Right ventricle myocardium superior (tissue), 1 donor: ENCODE measurements at regions not wholly inside any gene's neighbourhood (a gene's known extent, or its start where the extent isn't known, plus 50 kb on each side); places are given as distances from the start of the nearest gene placed in this dataset.
A peak's percentile ranks its signal among the peaks of the same experiment; 100 is the strongest.

Experiments used
- ATAC-seq: fragments of 200-7000 bp; cut with Tn5 transposase; one replicate; pipeline ENCODE4 v1.9.1; 2020; ENCODE audit warnings: mild to moderate bottlenecking; ENCODE audit not compliant: poor library complexity
- DNase-seq: peaks from one replicate; pipeline ENCODE4 v3.0.0-alpha.2; 2020
- intact Hi-C: fragments of 100-400 bp; cut with DNase I; formaldehyde crosslinking; loops from one replicate; pipeline ENCODE4 v1.11.2; 2022
- donor health status: DM: no; HTN: yes; CAD: no; lungs with severe emphysema.

GRCh38 chr11:80103142-80103859, 662.5 kb upstream of the TENM4 start:
- ATAC-seq: no peak
- intact Hi-C loops: no loop called here

DNA sequence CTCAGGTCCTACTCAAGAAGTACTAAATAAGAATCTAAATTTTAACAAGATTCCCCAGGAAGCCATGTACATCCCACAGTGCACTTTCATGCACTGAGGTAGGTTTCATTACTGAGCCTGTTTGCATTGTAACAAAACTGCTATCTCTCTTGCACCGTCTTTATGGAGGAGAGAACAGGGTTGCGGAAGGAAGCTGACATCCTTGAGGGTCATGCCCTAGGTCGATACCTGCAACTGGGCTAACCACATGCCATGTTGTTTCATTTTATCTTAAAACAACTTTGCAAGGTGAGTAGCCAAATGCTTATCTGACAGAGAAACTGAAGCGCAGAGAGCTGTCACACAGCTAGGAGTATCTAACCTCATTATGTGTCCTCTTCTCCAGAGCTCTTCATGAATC, 656.3 kb upstream of the TENM4 start:
- ATAC-seq (no peak), DNase-seq (no peak)
- intact Hi-C loops: no loop called here

More at GRCh38 chr11:80103142-80103859, 662.5 kb upstream of the TENM4 start:
- no peak for DNase-seq

- DNase-seq: no peak
- ATAC-seq: no peak
- intact Hi-C loops: no loop called here
These were observed 655.9 kb upstream of the TENM4 start for GRCh38 chr11:80096736-80097135.

GRCh38 chr11:80086496-80087055, 645.7 kb upstream of the TENM4 start:
- ATAC-seq: no peak
- intact Hi-C loops: no loop called here
- DNase-seq: no peak

GRCh38 chr11:80085563-80085962, 644.7 kb upstream of the TENM4 start:
- DNase-seq (no peak), ATAC-seq (no peak)
- intact Hi-C loops: no loop called here

DNA sequence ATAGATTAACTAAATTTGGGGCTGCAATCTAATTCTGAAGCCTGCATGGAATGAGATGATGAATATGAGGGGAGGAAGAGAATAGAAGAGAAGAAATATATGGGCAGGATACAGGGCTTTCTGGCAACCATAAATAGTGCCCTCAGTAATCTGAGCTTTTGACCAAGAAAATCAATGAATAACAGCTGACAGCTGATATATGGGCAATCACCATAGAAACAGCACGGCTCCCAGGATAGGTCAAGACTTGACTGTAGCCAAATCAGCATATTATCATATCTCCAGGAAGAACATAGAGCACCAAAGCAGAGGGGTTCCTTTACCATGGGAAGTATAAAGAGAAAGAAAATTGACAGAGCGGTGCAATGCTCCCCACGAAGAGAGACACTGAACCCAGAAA, 643.8 kb upstream of the TENM4 start:
- no peak for ATAC-seq
- intact Hi-C loops: no loop called here
- DNase-seq: no peak

DNA sequence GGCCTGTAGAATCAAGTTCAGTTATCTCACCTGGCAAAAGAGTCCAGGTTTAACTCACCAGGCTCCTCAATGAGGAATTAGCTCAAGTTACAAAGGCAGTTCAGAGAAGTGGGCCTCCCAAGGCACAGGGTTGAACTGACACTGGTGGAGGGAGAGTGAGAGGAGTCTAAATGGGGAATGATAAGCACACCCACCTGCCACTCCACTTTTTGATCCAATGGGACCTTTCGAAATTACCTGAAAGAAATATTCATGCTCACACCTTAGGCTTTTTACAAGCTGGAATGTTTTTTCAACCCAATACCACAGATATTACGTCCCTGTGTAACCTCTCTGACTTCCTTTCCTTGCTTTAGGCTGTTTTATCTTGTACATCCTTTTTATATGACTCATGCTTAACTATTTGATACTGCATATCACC, 642.7 kb upstream of the TENM4 start:
- DNase-seq (no peak), ATAC-seq (no peak)
- intact Hi-C loops: no loop called here

DNA sequence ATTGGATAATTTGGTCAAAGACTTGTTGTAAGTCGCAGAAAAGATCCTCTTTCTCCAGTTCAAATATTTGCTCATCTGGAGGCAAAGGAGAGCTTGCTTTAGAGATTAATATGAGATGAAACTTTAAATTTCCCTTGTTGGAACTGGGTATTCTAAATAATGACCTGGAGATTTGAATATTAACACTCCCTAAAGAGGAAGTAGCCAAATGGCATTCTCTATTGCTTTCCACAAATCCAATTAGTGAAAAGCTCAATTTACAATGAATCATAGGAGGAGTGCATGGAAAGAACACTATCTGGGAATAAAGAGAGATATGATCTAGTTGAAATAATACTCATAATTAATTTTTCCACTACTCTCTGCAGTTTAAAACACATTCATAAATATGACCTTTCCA, 641.6 kb upstream of the TENM4 start:
- ATAC-seq: no peak
- intact Hi-C loops: no loop called here
- DNase-seq: no peak

GRCh38 chr11:80077113-80077512, 636.3 kb upstream of the TENM4 start:
- intact Hi-C loops: no loop called here
- ATAC-seq (no peak), DNase-seq (no peak)

- intact Hi-C loops: no loop called here
- DNase-seq (no peak), ATAC-seq (no peak)
These were observed 634.0 kb upstream of the TENM4 start for GRCh38 chr11:80074837-80075236.

GRCh38 chr11:80066291-80066690, 625.5 kb upstream of the TENM4 start:
- intact Hi-C loops: no loop called here
- ATAC-seq (no peak), DNase-seq (no peak)

DNA sequence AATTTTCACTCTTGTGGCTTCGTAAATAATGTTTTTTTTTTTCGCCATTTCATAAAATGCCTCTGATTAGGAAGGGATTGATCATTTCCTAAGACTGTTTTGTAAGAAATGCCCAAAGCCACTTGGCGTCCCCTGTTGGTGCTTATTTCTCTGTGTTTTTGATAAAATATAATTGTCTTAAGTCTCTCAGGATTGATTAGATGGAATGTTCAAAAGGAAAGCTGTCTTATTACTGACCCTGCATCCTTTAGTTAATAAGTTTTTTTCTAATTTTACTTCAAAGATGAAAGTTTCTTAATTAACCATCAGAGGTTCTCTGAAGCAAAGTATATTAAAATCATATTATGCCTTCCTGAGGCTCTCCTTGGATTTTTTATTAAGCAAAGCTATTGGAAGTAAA, 624.3 kb upstream of the TENM4 start:
- DNase-seq: no peak
- ATAC-seq: no peak
- intact Hi-C loops: no loop called here

DNA sequence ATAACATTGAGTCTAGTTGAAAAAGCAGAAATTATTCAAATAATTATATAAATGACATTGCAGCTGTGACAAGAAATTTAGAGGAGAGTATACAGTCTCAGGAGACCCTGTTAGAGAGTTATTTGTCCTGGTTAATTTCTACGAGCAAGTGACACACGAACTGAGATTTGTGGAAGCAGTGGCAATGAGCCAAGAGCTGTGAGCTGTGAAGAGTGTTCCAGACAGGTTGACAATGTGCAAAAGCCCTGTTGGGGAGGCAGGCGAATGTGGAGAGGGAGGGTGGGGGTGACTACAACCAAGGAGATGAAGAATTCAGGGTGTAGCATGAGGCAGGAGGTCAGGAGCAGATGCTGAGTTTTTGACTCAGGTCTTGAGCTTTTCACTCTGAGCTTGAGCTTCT, 620.2 kb upstream of the TENM4 start:
- no peak for ATAC-seq
- intact Hi-C loops: no loop called here
- no peak for DNase-seq

DNA sequence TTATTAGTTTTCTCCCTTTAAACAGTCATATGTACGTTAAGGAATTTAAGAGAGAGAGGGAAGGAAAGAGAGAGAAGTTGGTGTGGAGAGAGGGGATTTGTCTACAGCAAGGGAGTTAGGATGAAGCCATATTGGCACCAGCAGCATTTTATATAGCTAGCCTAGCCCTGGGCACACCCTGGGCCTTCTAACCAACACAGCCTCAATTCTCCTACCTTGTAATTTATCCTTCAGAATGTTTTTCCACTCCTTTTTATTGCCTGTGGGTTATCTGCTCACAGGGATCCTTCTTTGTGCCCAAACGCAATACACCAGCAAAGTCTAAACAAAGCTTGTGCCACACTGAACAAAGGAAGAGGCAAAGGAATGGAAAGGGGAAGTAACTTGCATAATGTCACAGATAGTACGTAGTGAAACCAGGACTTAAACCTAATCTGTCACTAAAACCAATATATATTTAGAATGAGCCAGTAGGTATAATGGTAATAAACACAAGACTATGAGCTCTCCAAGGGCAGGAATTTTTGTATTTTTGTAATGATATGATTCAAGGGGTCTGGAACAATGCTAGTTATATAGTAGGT, 613.8 kb upstream of the TENM4 start:
- DNase-seq (no peak), ATAC-seq (no peak)
- intact Hi-C loops: no loop called here

GRCh38 chr11:80048513-80048912, 607.7 kb upstream of the TENM4 start:
- DNase-seq: no peak
- peak; percentile 71 for ATAC-seq
- intact Hi-C loops: no loop called here

DNA sequence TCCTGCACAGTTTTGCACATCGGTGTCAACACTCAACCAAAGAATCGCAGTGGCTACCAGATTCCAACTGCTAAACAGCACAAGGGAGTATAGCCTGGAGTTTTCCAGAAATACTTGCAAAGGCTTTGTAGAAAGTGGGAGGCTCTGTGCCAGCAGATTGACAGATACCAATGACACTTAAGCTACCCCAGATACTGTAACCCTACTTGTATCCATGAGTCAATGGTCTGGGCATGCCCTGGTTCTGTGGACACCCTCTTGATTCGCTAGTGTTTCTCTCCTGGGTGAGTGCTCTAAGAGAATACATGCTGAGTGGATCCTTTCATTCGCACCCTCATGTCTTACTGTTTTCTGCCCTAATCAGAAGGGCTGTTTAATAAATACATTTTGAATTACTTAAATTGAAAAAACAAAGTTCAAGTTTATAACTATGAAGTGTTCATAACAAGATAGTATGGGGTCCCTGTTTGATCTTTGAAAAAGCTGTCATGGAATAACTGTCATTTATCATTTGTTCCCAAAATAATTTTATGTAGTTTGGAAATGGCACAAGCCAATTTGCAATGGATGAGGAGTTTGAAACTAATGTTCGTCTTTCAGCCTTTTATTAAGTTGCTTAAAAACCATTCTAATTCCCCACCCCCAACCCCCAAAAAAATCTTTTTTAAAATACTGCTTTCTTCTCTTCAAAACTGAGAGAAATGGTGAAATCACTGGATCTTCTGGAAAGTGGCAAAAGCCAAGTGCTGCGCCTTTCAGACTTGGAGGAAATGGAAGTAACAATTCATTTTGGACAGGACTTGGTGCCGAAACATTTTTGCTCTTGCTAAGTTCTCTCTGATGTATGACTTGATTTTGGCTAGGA, 600.5 kb upstream of the TENM4 start:
- no peak for DNase-seq
- ATAC-seq: no peak
- intact Hi-C loops: no loop called here

GRCh38 chr11:80034801-80035200, 594.0 kb upstream of the TENM4 start:
- ATAC-seq: no peak
- no peak for DNase-seq
- intact Hi-C loops: no loop called here

DNA sequence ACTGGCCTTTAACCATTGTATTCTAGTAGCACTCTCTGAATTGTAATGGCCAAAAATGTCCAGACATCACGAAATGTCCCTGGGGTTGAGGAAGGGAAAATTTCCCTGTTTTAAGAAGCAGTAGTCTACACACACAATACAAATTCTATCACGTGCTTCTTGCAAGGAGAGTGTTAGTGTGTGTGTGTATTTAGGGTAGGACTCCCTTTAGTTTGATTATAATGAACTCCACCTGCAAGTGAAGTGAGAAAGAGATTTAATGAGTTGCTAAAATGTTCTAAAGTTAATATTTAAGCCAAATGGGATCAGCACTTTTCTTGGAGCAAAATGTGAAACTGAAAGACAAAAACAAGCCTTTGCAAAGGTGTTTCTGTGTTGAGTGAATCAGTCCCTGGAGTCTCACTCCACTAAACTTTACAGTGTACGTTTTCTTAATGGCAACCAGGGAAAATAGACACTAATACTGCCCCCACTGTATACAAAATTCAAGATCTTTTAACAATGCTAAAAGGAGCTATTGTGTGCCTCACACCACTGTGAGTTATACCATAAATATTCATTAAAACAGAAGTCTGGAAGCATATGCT, 590.3 kb upstream of the TENM4 start:
- DNase-seq: no peak
- intact Hi-C loops: no loop called here
- ATAC-seq: no peak

DNA sequence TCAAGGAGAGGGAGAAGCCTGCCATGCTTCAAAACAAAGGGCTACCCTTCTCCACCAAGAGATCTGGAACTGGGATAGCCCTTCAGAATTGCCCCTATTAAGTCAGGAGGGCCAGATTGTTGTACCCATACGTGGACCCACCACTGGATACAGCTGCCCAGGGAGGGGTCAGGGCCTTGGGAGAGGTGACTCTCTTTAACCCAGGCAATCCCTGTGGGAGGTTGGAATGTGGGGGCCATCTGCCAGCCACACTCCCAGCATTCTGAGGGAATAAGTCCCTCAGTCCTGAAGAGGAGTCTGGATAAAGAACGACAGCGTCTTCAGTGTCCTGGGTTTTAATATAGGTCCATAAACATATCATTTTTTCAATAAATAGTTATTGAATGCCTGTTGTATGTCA, 588.2 kb upstream of the TENM4 start:
- intact Hi-C loops: no loop called here
- no peak for ATAC-seq

More for the DNA sequence above, 588.2 kb upstream of the TENM4 start:
- no peak for DNase-seq
